Right lobe of liver (tissue), 4 donors: ENCODE measurements at regions not wholly inside any gene's neighbourhood (a gene's known extent, or its start where the extent isn't known, plus 50 kb on each side); places are given as distances from the start of the nearest gene placed in this dataset.

Source experiments
- POLR2A ChIP-seq: fragments of 450-650 bp; IDR thresholded peaks from one replicate; pipeline ENCODE4 v1.6.1; 2017; ENCODE audit warnings: antibody characterized with exemption, mild to moderate bottlenecking
- TF ChIP-seq, protein P1 (sequence below), 4 donors: fragments of 200-600 bp in 3 of 4; fragments of 450-650 bp in 1 of 4; IDR thresholded peaks; one replicate each; pipeline versions ENCODE4 v1.5.1 to v1.8.0; 2016 to 2022; ENCODE audit warnings: antibody characterized with exemption in 4 of 4, mild to moderate bottlenecking in 2 of 4
- donor health status: DM: no; HTN: no; CAD: no.
- donor health status: DM: no; HTN: no; CAD: no.
- donor health status: DM: no; HTN: yes; CAD: no.

GRCh38 chr4:179871726-179872125, 2371.5 kb upstream of the TENM3 start:
- TF ChIP-seq, protein P1, sequence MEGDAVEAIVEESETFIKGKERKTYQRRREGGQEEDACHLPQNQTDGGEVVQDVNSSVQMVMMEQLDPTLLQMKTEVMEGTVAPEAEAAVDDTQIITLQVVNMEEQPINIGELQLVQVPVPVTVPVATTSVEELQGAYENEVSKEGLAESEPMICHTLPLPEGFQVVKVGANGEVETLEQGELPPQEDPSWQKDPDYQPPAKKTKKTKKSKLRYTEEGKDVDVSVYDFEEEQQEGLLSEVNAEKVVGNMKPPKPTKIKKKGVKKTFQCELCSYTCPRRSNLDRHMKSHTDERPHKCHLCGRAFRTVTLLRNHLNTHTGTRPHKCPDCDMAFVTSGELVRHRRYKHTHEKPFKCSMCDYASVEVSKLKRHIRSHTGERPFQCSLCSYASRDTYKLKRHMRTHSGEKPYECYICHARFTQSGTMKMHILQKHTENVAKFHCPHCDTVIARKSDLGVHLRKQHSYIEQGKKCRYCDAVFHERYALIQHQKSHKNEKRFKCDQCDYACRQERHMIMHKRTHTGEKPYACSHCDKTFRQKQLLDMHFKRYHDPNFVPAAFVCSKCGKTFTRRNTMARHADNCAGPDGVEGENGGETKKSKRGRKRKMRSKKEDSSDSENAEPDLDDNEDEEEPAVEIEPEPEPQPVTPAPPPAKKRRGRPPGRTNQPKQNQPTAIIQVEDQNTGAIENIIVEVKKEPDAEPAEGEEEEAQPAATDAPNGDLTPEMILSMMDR (IDR thresholded peaks at IDR 0.05), result no peak
- TF ChIP-seq POLR2A, result no peak
